Hematopoietic multipotent progenitor cell (in vitro differentiated cells): ENCODE measurements at regions not wholly inside any gene's neighbourhood (a gene's known extent, or its start where the extent isn't known, plus 50 kb on each side); places are given as distances from the start of the nearest gene placed in this dataset.

Experiments used
- DNase-seq, 3 donors: peaks; one replicate each; pipeline ENCODE4 v3.0.0-alpha.2; 2011 to 2015; ENCODE audit warnings: low read depth in 2 of 3, low spot score in 2 of 3

- DNase-seq: no peak
Measured at GRCh38 chr11:69377953-69378302, 84.0 kb downstream of the MYEOV start.

GRCh38 chr11:69378303-69379141 is 84.6 kb downstream of the MYEOV start:
- no peak for DNase-seq

GRCh38 chr11:69380451-69380901 is 86.5 kb downstream of the MYEOV start:
- DNase-seq: no peak

DNA sequence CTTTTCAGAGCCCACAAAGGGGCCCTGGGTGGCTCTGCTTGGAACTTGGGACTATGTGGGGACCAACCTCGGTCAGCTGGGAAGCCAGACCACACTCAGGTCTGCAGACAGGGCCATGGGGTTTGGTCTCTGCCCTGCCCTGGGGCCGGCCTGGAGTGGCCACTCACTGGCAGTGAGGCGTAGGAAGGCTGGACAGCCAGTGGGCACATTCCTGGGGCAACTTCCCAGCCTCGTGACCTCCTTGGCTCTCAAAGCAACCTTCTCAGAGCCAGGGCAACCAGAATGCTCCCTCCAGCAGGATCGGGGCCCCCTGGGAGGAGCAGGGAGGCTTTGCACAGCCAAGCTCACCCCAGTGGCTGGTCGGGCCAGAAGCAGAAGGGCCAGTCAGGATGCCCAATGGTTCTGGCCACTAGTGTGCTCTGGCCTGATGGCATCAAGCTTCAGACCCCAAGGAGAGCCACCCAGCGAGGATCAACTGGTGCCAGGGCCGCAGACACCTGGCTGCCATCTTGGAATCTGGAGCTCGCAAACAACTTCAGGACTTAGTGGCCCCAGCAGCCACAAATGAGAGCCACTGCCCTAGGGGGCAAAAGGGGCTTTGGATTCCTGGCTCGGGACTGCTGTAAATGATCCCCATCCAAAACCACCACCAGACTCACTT is 87.1 kb downstream of the MYEOV start:
- DNase-seq: no peak

DNA sequence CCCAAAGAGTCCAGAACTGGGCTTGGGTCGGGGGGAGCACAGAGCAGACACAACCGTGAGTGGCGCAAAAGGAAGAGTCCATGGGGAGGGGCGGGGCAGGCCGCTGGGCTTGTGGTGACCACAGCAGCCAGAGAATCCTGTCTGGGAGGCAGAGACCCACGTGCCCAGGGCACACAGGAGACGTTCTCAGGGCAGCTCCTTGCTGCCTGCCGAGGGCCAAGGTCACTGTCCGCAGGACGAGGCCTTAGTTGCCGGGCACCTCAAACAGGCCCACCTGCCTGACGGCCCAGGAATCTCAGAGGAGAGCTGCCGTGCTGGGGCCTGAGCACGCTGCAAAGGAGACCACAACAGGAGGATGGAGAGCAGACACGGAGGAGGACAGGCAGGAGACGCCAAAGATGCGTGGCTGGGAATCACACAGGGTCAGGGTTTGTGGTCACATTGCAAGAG is 87.8 kb downstream of the MYEOV start:
- DNase-seq: no peak

DNA sequence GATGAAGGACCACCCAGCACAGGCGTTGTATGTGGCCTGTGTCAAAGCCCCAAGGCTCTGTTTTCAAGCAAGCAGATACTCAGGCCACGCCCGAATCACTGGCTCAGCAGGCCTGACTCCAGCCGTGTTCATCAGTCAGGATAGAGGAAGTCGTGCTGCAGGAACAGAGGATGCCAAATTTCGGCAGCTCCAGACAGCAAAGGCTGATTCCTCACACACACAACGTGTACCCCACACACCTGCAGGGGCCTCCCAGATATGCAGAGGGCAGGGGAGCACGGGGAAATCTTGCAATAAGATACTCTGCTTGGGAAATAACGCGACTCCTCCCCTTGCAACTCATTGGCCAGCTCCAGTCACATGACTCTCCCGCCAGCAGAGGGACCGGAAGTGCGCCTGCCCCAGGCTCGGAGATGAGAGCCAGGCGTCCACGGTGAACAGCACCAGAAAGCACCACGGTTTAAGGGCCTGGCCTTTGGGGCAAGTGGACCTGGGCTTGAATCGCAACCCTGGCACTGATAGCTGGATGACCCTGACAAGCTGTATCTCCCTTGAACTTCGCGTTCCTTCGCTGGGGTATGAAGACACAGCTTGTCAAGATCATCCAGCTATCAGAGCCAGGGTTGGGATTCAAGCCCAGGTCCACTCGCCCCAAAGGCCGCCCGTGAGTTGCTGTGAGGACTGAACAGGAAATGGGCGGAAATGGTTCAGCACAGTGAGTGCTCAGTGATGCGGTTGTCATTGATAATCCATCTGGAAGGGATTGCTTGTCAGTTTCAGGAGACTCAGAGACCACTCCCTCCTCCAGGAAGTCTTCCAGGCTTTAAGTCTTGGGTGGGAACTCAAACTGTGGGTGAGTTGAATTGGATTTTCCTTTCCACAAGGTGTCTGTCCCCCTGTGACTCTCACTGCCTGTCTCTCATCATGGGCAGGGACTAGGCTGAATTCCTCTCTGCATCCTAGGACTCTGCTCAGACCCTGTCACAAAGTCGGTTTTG is 88.5 kb downstream of the MYEOV start:
- no peak for DNase-seq

GRCh38 chr11:69383372-69384250 is 89.7 kb downstream of the MYEOV start:
- no peak for DNase-seq

GRCh38 chr11:69384251-69385143 is 90.5 kb downstream of the MYEOV start:
- DNase-seq: no peak

DNA sequence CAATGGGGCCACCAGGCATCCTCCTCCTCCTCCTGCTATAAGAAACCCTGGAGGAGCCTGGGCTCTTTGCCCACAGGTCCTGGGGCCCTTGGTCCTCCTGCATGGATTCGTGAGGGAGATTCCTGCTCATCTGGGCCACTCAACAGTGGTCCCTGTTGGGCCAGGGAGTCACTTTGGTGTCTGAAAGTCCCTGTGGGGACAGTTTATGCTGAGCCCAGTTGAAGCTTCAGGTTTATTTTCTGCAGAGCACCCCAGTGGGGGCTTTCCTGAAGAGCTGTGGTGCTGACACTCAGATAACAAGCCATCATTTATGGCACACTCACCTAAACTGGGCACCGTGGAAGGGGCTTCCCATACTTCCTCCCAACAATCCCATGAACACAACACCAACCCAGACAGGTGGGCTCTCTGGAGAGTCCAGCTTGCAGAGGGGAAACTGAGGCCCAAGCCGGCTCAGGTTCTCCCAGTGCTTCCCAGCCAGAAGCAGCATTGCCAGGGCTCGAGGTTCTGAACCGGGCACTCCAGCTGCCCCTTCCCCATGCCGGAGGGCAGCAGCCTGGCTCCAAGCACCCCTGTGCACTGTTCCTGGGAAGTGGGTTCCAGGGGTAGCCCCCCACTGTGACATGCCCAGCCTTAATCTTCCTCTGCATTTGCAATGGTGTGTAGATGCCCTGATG is 91.3 kb downstream of the MYEOV start:
- DNase-seq: no peak

DNA sequence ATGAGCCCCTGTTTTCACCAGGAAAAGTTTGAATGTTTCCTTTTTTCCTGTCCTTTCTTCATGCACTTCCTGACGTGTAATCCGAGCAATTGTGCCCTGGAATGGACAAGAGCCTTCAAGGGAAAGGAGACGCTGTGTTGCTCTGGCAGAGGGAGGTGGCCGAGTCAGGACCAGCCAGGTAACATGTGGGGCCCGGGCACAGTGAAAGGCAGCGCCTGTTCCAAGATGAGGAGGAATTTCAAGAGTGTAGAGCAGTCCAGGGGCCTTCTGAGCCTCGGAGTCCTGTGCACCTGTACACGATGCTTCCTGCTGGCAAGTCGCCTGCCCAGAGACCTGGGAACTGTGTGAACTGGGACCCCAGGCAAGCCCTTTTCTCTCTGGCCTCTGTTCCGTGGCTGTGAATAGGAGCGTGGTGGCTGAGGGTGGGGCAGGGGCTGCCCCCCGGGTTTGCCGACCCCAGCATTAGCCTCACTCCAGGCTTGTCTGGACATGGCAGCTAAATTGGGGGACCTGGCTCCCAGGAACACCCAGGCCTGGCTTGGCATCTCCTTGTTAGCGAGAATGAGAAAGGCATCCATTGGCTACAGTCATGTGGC is 92.0 kb downstream of the MYEOV start:
- DNase-seq: no peak

- no peak for DNase-seq
Measured at GRCh38 chr11:69386594-69387408, 92.8 kb downstream of the MYEOV start.

GRCh38 chr11:69387409-69387885 is 93.5 kb downstream of the MYEOV start:
- no peak for DNase-seq

DNA sequence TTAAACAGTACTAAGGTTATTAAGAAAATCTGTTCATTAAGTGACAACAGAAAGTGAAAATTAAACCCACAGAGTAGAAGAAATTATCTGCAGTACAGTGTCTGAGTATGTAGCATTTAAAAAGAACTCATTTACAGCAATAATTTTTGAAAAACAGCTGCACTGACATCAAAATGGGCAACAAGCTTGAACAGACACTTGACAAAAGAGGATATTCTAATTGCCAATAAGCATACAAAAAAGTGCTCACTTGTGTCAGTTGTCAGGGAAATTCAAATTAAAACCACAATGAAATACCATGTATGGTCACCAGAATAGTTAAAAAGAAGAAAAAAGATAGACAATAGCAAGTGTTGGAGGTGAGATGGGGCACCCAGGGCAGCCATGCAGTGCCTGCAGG is 93.3 kb upstream of the LINC01488 start:
- no peak for DNase-seq

DNA sequence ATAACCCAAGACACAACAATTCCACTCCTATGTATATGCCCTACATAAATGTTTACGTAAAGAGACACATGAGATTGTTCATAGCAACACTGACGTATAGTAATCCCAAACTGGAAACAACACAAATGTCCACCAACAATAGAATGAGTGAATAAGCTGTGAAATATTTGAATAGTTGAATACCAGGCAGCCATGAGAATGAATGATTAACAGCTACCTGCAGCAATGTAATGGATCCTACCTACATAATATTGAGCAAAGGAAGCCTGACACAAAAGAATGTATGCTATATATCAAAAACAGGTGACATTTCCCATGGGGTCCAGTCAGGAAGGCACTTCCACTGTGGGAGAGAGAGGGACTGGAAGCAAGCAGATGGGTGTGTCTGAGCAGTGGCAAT is 92.8 kb upstream of the LINC01488 start:
- DNase-seq: no peak

DNA sequence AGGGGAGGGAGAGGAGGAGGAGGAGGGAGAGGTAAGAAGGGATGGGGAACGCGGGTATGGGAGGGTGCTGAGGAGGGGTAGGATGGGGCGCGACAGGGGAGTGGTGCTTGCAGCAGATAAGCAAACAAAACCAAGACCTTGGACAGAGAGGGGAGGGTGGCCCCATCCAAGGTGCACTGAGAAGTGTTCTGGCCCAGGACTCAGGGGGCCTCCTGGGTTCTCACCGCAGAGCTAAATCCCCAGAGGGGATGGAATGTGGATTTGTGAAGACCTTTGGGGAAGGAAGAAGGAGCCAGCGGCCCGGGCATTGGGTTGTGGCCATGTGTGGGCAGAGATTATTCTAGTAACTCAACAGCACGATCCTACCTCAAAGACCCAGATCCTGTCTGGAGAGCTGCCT is 90.9 kb upstream of the LINC01488 start:
- DNase-seq: no peak

- DNase-seq: no peak
Measured at GRCh38 chr11:69391192-69392103, 90.0 kb upstream of the LINC01488 start.
